ENCODE measurements at regions not wholly inside any gene's neighbourhood (a gene's known extent, or its start where the extent isn't known, plus 50 kb on each side); places are given as distances from the start of the nearest gene placed in this dataset.

DNA sequence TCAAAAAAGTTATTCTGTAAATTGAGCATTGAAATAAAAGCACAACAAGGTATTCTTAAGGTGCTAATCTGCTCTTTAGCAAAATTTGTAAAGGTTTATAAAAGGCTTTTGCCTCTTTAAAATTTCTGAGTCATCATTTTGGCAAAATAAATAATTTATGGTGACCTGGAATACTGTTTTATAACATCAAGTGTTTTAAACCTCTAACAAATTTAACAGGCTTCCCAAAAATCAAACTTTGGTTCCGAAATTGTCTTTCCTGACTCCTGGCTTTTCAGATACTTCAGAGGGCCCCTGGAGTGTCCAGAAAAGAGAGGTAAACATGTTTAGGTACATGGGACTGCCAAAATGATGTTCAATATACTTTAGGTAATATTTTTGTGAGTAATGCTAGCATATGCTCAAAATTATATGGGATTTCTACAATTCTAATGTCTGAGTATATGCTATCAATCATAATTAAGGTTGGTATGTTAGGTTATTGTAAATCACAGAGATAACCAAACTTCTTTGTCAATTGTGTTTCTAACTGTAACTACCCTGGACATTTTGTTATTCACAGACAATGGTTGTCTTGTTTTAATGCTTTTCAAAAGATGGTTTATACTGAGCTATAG lies 160.3 kb upstream of the OLIG3 start:
- no peak overlapping the region for H3K4me3 ChIP-seq (ENCODE audit: low read depth, low read length)
- TF ChIP-seq, protein P1, sequence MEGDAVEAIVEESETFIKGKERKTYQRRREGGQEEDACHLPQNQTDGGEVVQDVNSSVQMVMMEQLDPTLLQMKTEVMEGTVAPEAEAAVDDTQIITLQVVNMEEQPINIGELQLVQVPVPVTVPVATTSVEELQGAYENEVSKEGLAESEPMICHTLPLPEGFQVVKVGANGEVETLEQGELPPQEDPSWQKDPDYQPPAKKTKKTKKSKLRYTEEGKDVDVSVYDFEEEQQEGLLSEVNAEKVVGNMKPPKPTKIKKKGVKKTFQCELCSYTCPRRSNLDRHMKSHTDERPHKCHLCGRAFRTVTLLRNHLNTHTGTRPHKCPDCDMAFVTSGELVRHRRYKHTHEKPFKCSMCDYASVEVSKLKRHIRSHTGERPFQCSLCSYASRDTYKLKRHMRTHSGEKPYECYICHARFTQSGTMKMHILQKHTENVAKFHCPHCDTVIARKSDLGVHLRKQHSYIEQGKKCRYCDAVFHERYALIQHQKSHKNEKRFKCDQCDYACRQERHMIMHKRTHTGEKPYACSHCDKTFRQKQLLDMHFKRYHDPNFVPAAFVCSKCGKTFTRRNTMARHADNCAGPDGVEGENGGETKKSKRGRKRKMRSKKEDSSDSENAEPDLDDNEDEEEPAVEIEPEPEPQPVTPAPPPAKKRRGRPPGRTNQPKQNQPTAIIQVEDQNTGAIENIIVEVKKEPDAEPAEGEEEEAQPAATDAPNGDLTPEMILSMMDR (conservative IDR thresholded peaks at IDR 0.05; ENCODE audit: low read depth, low read length): no peak
- no peak for DNase-seq (ENCODE audit: low read depth)

DNA sequence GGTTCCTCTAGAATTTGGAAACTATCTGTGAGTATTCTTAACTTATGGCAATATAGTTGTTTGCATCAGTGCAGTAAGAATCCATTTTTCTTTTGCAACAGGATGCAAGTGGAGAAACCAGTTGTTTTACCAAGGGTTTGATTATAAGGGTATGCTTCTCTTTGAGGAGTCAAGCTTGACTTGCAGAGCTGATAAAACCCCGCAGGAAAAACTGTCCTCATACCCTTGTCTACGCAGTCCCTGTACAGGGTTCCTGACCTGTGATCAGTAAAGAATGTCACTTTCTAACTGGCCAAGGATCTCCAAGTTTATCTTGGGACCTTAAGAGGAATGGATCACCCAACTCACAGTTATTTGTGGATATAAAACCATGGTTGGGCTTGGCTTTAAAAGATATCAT lies 161.1 kb upstream of the OLIG3 start:
- no peak for DNase-seq (ENCODE audit: low read depth)

DNA sequence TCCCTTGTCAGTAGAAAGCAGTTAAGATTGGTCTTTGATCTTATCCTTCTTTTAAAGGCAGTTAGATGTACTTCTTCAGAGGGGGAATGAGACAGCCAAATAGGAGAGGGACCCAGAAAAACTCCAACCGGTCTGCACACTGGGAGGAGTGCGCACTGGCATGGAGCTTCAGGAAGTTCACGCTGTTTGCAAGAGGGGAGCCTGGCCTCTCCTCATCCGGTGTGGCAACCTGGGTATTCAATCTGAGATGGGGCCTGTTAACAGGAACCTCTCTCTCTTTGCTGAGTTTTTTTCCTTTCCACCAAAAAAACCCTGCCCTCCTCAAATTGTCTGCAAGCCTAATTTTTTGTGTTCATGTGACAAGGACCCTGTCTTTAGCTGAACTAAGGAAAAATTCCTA lies 162.5 kb upstream of the OLIG3 start:
- H3K4me3 ChIP-seq (ENCODE audit: low read depth, low read length): no peak overlapping the region
- TF ChIP-seq, protein P1 (conservative IDR thresholded peaks at IDR 0.05; ENCODE audit: low read depth, low read length): no peak
- no peak for DNase-seq (ENCODE audit: low read depth)

More for the DNA sequence above, 161.1 kb upstream of the OLIG3 start:
- H3K4me3 ChIP-seq (ENCODE audit: low read depth, low read length): no peak overlapping the region
- TF ChIP-seq, protein P1 (conservative IDR thresholded peaks at IDR 0.05; ENCODE audit: low read depth, low read length): no peak

DNA sequence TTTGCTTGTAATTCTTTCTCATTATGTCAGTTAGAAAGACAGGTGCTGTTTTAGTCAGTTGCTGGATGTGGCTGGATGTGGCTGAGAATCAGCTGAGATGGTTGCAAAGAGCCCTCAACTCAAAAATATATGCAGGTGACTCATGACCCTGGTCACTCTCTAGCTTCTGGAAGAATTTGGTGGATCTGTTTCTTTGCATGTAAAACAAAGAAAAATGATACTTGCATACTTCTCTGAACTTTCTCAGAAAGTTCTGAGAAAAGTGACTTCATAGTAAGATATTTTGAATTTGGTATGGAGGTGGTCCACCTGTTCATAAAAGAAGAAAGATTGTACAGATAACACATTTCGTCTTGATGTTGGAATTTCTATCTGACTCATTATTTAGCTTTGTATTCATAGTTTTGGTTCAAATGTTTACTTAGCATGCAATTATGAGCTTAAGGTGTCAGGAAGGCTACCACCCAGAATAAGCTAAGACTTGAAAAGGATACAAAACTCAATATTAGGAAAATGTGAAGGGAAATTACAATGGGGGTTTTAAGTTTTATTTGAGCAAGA lies 163.2 kb upstream of the OLIG3 start:
- H3K4me3 ChIP-seq (ENCODE audit: low read depth, low read length): no peak overlapping the region
- TF ChIP-seq, protein P1 (conservative IDR thresholded peaks at IDR 0.05; ENCODE audit: low read depth, low read length): no peak
- no peak for DNase-seq (ENCODE audit: low read depth)

DNA sequence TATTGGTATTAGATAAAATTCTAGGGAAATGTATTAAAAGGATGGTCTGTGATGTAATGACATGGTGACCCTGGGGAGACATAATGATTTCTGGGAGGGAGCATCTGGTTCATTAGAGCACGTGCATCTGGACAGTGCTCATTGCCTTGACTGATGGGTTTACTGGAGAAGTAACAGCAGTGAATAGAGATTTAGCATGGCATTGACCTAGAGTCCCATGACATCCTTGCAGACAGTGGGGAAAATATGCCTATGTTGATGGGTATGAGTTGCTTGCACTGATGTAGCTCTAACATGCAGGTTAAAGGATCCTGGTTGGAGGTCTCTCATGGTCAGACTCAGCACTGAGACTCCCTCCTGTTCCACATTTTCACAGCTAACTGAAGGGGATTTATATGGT lies 164.1 kb upstream of the OLIG3 start:
- TF ChIP-seq, protein P1 (conservative IDR thresholded peaks at IDR 0.05; ENCODE audit: low read depth, low read length): no peak
- no peak for DNase-seq (ENCODE audit: low read depth)
- H3K4me3 ChIP-seq (ENCODE audit: low read depth, low read length): no peak overlapping the region

DNA sequence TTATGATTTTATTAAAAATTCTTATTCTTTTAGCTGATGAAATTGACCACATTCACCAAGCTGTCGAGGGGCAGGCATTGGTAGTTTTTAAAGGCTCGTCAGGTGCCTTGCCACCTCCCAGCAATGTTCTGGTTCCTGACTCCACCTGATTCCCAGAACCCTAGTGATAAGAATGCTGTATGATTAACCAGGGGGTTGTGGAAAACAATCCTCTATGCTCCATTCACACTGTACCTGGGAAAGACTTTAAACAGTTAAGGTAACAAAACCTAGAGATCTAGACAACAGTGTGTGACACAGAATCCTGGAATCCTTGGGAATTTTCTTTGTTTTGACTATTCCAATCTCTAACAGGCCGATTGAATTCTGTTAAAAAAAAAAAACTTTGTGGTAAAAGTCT lies 165.7 kb upstream of the OLIG3 start:
- no peak for DNase-seq (ENCODE audit: low read depth)
- TF ChIP-seq, protein P1 (conservative IDR thresholded peaks at IDR 0.05; ENCODE audit: low read depth, low read length): no peak
- no peak overlapping the region for H3K4me3 ChIP-seq (ENCODE audit: low read depth, low read length)

DNA sequence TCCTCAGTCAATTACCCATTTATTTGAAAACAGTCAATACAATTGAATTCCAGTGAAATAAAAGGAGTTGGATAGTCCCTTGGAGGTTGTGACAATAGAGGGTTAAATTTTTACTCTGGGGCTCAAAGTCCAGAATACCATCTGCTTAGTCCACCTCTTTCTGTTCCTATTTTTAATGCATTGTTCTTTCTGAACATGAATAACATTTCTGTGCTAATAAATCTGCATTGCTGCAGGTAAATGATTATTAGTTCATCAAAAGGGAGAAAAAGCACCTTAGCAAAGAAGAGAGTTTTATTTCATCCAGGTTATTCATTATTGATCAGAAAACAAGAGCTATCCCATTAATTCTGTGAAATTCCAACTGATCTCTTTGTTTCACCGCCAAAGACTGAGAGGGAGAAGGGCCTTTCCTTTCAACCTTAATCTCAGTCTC lies 166.1 kb upstream of the OLIG3 start:
- no peak overlapping the region for H3K4me3 ChIP-seq (ENCODE audit: low read depth, low read length)
- TF ChIP-seq, protein P1 (conservative IDR thresholded peaks at IDR 0.05; ENCODE audit: low read depth, low read length): no peak
- no peak for DNase-seq (ENCODE audit: low read depth)
